Stomach (tissue), 4 donors: ENCODE measurements at regions not wholly inside any gene's neighbourhood (a gene's known extent, or its start where the extent isn't known, plus 50 kb on each side); places are given as distances from the start of the nearest gene placed in this dataset.

ENCODE experiments used
- CTCF ChIP-seq, 7 experiments: fragments of 450-650 bp in 4 of 7; fragments of 200-600 bp in 3 of 7; sonication (generic) in 3 of 7; IDR thresholded peaks; one replicate each; pipeline ENCODE4 v1.5.1; 2016 to 2019; ENCODE audit warnings: antibody characterized with exemption in 7 of 7, control low read depth in 2 of 7, mild to moderate bottlenecking in 1 of 7
- EP300 ChIP-seq: sonication (generic); formaldehyde crosslinking; IDR thresholded peaks from one replicate; pipeline ENCODE4 v1.6.1; 2017; ENCODE audit warnings: antibody characterized with exemption
- POLR2A ChIP-seq, 4 donors: fragments of 450-650 bp; IDR thresholded peaks; one replicate each; pipeline ENCODE4 v1.6.1; 2016; ENCODE audit warnings: antibody characterized with exemption in 4 of 4, control low read depth in 2 of 4, mild to moderate bottlenecking in 1 of 4, moderate library complexity in 1 of 4

- TF ChIP-seq EP300 (no peak), POLR2A (IDR thresholded peaks at IDR 0.05) (no peak), CTCF (IDR thresholded peaks at IDR 0.05) (no peak)
Measured at GRCh38 chr10:61020420-61021158, 76.6 kb upstream of the RHOBTB1 start.
